K562 (cell line): ENCODE measurements at regions not wholly inside any gene's neighbourhood (a gene's known extent, or its start where the extent isn't known, plus 50 kb on each side); places are given as distances from the start of the nearest gene placed in this dataset.

Source experiments
- HNRNPL ChIP-seq: fragments of 200-400 bp; formaldehyde crosslinking; IDR thresholded peaks from 2 replicates; pipeline ENCODE4 v1.6.1; 2017; ENCODE audit warnings: low read depth, mild to moderate bottlenecking, low read length
- LEF1 ChIP-seq: fragments of 450-650 bp; IDR thresholded peaks from 2 replicates; pipeline ENCODE4 v1.6.1; 2016; ENCODE audit warnings: mild to moderate bottlenecking
- MCM7 ChIP-seq, 2 experiments: fragments of 450-650 bp; IDR thresholded peaks; 2 replicates each; pipeline ENCODE4 v1.6.1; 2016 to 2018
- MED1 ChIP-seq: sonication (generic); formaldehyde crosslinking; IDR thresholded peaks from 2 replicates; pipeline ENCODE4 v1.8.1; 2023; ENCODE audit warnings: missing genetic modification reagents, borderline replicate concordance
- ZBTB5 ChIP-seq: fragments of 450-650 bp; IDR thresholded peaks from 2 replicates; pipeline ENCODE4 v1.6.1; 2017; ENCODE audit warnings: antibody characterized with exemption
- ZNF224 ChIP-seq: sonication (generic); formaldehyde crosslinking; IDR thresholded peaks from 2 replicates; pipeline ENCODE4 v1.8.0; 2022; ENCODE audit warnings: mild to moderate bottlenecking, missing genetic modification reagents
- ZNF561 ChIP-seq: fragments of 450-650 bp; formaldehyde crosslinking; conservative IDR thresholded peaks from 2 replicates; pipeline ENCODE4 v1.4.0; 2020; ENCODE audit warnings: mild to moderate bottlenecking, moderate library complexity
- TF ChIP-seq, protein P1 (sequence below): fragments of 250-450 bp; sonication (Bioruptor Pico); IDR thresholded peaks from 2 replicates; pipeline ENCODE4 v1.5.0; 2021; ENCODE audit warnings: mild to moderate bottlenecking, moderate library complexity
- TF ChIP-seq, protein P2 (sequence below): fragments of 250-450 bp; sonication (Bioruptor Pico); IDR thresholded peaks from 2 replicates; pipeline ENCODE4 v1.9.0; 2021; ENCODE audit warnings: mild to moderate bottlenecking, inconsistent platforms

DNA sequence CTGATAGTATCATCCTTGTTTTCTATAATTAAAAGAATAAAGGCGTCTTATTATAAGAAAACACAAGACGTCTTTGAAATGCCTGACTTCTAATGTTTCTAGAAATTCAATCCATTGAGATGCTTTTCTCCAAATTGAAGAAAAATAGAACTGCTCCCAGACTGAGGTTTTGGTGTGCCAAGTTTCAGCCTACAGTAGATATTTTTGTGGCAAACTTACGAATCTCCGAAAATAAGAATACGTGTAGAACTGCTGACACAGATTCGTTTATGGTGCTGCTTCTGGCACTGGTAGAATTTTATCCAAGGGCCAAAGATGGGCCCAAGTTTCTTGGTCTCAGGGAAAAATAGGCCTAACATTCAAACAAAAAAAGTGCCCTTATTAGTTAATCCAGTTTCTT is 554.5 kb upstream of the NR5A2 start (continued):
- TF ChIP-seq, protein P1, sequence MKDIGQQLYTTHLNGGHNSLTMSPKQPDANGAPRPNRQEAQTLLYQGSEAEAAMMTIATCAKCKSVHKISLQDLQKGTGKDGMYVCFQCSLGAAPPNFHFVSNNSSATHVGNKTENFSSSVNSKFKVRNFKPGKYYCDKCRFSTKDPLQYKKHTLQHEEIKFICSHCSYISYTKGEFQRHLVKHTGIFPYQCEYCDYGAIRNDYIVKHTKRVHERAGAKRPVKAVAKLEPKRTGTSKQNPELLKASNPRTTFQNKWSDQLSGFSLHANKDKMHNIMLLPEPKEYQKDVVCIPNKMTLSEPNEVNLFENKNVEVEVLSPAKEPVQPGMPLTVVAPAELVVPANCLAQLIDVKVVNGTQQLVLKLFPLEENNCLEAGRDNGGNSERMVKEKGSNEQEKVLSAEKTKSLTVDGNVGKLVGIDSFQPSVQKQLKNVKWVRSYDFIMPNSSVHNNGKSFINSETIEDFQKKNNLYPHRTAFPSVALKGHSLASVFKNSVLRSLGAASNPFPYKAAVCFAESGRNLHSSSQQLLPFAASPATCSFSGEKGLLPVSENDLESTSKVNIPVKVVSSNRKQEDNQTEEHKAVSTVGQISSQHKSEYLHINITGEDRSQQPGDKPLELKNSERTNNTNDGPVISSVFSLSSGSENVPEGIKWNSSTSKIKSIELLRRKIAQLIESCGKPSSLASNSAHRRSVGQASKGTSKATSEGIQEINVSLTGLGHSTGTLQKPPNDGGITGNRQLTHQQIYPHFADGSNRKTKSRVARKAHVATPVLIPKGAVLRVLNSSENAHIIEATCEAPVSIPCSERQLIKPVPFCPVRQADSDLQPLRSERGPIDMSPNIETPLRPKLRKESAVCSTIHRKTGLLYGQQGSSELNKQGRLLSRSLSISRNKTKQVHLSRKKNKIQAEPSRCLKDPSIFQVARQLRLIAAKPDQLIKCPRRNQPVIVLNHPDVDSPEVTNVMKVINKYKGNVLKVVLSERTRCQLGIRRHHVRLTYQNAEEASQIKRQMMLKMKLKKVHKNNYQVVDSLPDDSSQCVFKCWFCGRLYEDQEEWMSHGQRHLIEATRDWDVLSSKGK (CRISPR knock-in tag), result no peak
- TF ChIP-seq ZBTB5 (no peak), LEF1 (no peak), MCM7 (IDR thresholded peaks at IDR 0.05) (no peak), ZNF561 (CRISPR knock-in tag) (no peak), ZNF224 (CRISPR knock-in tag) (no peak), HNRNPL (no peak), MED1 (CRISPR knock-in tag) (no peak)
- TF ChIP-seq, protein P2, sequence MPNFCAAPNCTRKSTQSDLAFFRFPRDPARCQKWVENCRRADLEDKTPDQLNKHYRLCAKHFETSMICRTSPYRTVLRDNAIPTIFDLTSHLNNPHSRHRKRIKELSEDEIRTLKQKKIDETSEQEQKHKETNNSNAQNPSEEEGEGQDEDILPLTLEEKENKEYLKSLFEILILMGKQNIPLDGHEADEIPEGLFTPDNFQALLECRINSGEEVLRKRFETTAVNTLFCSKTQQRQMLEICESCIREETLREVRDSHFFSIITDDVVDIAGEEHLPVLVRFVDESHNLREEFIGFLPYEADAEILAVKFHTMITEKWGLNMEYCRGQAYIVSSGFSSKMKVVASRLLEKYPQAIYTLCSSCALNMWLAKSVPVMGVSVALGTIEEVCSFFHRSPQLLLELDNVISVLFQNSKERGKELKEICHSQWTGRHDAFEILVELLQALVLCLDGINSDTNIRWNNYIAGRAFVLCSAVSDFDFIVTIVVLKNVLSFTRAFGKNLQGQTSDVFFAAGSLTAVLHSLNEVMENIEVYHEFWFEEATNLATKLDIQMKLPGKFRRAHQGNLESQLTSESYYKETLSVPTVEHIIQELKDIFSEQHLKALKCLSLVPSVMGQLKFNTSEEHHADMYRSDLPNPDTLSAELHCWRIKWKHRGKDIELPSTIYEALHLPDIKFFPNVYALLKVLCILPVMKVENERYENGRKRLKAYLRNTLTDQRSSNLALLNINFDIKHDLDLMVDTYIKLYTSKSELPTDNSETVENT (CRISPR knock-in tag), result no peak
